ENCODE measurements at regions not wholly inside any gene's neighbourhood (a gene's known extent, or its start where the extent isn't known, plus 50 kb on each side); places are given as distances from the start of the nearest gene placed in this dataset.

- TF ChIP-seq CTCF (IDR thresholded peaks at IDR 0.05) (peak in 5 of 6 experiments; percentile 21 to 43 (median 35)), POLR2A (IDR thresholded peaks at IDR 0.05) (no peak)
Measured at GRCh38 chr12:84507956-84508850, 404.4 kb downstream of the SLC6A15 start.

All from adrenal gland (tissue), 5 donors.